Chondrocyte (in vitro differentiated cells): ENCODE measurements at regions not wholly inside any gene's neighbourhood (a gene's known extent, or its start where the extent isn't known, plus 50 kb on each side); places are given as distances from the start of the nearest gene placed in this dataset.

ENCODE experiments used
- DNase-seq: peaks from one replicate; pipeline ENCODE4 v3.0.0; 2021; ENCODE audit warnings: mixed read lengths, low spot score
- H3K27ac Mint-ChIP-seq: one replicate; pipeline ENCODE4 v1.8.0; 2021; ENCODE audit warnings: mild to moderate bottlenecking, moderate library complexity, mixed read lengths; ENCODE audit not compliant: unreplicated experiment
- H3K27me3 Mint-ChIP-seq: 2 replicates; pipeline ENCODE4 v1.8.0; 2021; ENCODE audit warnings: low read depth, mixed read lengths
- H3K36me3 Mint-ChIP-seq: 2 replicates; pipeline ENCODE4 v1.8.0; 2021; ENCODE audit warnings: low read depth, mixed read lengths
- H3K4me1 Mint-ChIP-seq: 2 replicates; pipeline ENCODE4 v1.8.0; 2021; ENCODE audit warnings: low read depth, mild to moderate bottlenecking, mixed read lengths
- H3K4me3 Mint-ChIP-seq: one replicate; pipeline ENCODE4 v1.8.0; 2021; ENCODE audit warnings: mild to moderate bottlenecking, moderate library complexity, mixed read lengths; ENCODE audit not compliant: unreplicated experiment
- H3K9me3 Mint-ChIP-seq: 2 replicates; pipeline ENCODE4 v1.8.0; 2021; ENCODE audit warnings: low read depth, mixed read lengths
- TF ChIP-seq, protein P1 (sequence below): fragments of 200-600 bp; sonication (generic); IDR thresholded peaks from 2 replicates; pipeline ENCODE4 v1.5.0; 2021; ENCODE audit warnings: antibody characterized with exemption, mild to moderate bottlenecking, moderate library complexity

DNA sequence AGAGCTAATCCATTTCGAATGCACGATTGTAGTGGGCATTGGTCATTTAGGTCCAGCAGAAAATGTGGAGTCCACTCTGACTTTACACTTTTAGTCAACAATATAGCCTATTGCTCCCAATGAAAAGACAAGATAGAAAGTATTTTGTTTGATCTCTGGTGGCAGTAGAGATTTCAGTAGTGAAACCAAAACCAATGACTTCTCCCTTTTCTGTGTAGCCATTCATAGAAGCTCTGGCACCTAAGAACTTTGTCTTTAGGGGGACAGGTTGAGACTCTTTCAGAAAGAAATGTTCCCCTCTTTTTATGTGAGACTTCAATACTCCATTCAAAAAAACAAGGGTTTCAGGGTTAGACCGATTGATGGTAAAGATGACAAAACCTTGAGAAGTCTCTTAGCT is 510.8 kb upstream of the POU3F2 start:
- Mint-ChIP-seq H3K4me3 (no peak overlapping the region), H3K27me3 (no peaks in the 10 kb centered on the region), H3K36me3 (no peaks in the 10 kb centered on the region), H3K9me3 (peaks cover 5% of the 10 kb centered on the region), H3K4me1 (no peaks in the 10 kb centered on the region), H3K27ac (no peak overlapping the region)
- TF ChIP-seq, protein P1, sequence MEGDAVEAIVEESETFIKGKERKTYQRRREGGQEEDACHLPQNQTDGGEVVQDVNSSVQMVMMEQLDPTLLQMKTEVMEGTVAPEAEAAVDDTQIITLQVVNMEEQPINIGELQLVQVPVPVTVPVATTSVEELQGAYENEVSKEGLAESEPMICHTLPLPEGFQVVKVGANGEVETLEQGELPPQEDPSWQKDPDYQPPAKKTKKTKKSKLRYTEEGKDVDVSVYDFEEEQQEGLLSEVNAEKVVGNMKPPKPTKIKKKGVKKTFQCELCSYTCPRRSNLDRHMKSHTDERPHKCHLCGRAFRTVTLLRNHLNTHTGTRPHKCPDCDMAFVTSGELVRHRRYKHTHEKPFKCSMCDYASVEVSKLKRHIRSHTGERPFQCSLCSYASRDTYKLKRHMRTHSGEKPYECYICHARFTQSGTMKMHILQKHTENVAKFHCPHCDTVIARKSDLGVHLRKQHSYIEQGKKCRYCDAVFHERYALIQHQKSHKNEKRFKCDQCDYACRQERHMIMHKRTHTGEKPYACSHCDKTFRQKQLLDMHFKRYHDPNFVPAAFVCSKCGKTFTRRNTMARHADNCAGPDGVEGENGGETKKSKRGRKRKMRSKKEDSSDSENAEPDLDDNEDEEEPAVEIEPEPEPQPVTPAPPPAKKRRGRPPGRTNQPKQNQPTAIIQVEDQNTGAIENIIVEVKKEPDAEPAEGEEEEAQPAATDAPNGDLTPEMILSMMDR = no peak
- no peak for DNase-seq

DNA sequence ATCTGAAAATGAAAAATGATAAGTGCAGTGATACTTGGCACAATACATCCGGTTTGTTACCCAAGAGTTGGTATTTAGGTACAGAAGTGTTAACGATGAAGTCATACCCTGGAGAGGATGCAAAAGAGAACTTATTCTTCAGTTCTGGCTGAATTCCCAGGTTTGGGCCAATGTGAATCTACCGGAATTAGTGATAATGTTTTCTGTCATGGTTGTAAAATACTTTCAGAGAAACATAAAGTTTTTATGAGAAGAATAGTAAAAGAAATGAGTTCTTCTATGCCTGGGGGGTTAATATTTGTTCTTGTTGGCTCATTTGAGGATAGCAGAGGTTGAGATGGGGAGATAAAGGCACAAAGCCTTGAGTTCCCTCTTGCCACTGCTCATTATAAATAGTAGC is 509.9 kb upstream of the POU3F2 start:
- Mint-ChIP-seq H3K27me3 (no peaks in the 10 kb centered on the region), H3K36me3 (no peaks in the 10 kb centered on the region), H3K27ac (no peak overlapping the region), H3K4me3 (no peak overlapping the region), H3K9me3 (peaks cover 5% of the 10 kb centered on the region), H3K4me1 (no peaks in the 10 kb centered on the region)
- TF ChIP-seq, protein P1 = no peak
- DNase-seq = no peak

DNA sequence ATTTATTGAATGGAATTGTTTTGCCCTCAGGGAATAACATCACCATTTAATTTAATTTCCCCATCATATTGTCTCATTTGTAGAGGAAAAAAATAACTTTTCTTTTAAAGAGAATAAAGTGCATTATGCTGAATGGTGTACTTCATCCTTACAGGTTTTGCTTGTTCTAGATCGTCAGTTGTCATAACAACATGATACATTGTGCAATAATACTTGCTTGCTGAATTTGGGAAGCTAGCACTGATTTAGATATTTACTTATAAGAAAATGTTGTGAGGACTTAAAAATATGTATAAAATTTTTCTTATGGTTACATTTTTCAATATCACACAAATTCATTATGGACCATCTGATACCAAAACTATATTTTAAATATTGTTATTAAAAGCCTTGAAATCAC is 509.0 kb upstream of the POU3F2 start:
- Mint-ChIP-seq H3K9me3 (peaks cover 5% of the 10 kb centered on the region), H3K27ac (no peak overlapping the region), H3K4me1 (no peaks in the 10 kb centered on the region), H3K4me3 (no peak overlapping the region), H3K36me3 (no peaks in the 10 kb centered on the region), H3K27me3 (no peaks in the 10 kb centered on the region)
- TF ChIP-seq, protein P1 = no peak
- no peak for DNase-seq

DNA sequence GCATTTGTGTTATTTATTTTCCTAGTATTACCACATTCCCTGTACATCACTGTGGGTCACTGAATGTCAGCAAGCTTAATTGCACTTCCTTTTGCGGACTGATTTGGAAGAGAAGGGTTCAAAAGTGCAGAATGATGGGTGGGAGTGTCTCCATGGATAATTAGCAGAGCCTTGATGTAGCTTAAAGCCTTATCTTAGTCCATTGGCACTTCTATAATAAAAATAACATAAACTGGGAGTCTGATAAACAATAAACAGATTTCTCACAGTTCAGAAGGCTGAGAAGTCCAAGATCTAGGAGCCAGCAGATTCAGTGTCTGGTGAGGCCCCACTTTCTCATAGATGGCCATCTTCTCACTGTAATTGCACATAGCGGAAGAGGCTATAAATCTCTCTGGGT is 501.1 kb upstream of the POU3F2 start:
- no peak overlapping the region for H3K27ac Mint-ChIP-seq
- TF ChIP-seq, protein P1 = no peak
- no peaks in the 10 kb centered on the region for H3K4me1 Mint-ChIP-seq
- peaks cover 3% of the 10 kb centered on the region for H3K9me3 Mint-ChIP-seq
- peaks cover 4% of the 10 kb centered on the region for H3K27me3 Mint-ChIP-seq
- DNase-seq = no peak
- no peaks in the 10 kb centered on the region for H3K36me3 Mint-ChIP-seq
- H3K4me3 Mint-ChIP-seq = no peak overlapping the region

DNA sequence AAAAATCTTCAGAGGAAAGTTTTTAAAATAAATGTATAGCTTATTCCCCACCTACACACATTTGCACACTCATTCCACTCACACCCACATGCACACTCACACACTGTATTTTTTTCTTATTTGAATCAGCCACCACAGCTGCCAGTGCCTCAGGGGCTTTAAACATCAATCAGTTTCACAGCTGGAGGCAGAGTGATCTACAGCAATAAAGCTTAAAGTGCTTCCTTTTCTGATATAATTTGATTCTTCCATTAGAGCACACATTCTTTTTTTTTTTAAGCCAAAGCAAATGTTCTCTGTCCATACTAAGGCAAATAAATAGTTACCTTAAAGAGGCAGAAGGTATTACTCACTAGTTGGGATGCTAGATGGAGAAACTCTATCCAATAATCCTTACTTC is 498.8 kb upstream of the POU3F2 start:
- DNase-seq = no peak
- Mint-ChIP-seq H3K4me1 (no peaks in the 10 kb centered on the region), H3K36me3 (no peaks in the 10 kb centered on the region), H3K27ac (no peak overlapping the region), H3K27me3 (peaks cover 7% of the 10 kb centered on the region), H3K4me3 (no peak overlapping the region), H3K9me3 (no peaks in the 10 kb centered on the region)
- TF ChIP-seq, protein P1 = no peak
